ENCODE measurements at regions not wholly inside any gene's neighbourhood (a gene's known extent, or its start where the extent isn't known, plus 50 kb on each side); places are given as distances from the start of the nearest gene placed in this dataset.

DNA sequence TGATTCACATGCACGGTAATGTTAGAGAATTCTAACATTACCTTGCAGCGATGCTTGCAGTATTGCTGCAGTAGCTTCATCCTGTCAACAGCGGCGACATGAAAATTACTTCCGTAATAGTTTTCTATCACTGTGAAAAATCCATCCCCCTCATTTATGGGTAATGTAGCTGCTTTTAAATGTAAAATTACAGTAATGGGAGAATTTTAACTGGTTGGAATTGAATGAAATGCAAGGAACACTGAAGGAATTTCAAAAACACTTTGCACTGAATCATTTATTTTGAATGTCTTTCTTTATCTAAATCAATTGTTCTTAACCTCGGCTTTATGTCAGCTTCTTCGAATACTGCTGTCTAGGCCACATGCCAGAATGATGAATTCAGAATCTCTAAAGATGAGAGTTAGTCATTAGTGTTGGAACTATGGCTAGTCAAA is 102.4 kb upstream of the HIVEP1 start:
- DNase-seq (ENCODE audit: low spot score): no peak
- TF ChIP-seq, protein P1, sequence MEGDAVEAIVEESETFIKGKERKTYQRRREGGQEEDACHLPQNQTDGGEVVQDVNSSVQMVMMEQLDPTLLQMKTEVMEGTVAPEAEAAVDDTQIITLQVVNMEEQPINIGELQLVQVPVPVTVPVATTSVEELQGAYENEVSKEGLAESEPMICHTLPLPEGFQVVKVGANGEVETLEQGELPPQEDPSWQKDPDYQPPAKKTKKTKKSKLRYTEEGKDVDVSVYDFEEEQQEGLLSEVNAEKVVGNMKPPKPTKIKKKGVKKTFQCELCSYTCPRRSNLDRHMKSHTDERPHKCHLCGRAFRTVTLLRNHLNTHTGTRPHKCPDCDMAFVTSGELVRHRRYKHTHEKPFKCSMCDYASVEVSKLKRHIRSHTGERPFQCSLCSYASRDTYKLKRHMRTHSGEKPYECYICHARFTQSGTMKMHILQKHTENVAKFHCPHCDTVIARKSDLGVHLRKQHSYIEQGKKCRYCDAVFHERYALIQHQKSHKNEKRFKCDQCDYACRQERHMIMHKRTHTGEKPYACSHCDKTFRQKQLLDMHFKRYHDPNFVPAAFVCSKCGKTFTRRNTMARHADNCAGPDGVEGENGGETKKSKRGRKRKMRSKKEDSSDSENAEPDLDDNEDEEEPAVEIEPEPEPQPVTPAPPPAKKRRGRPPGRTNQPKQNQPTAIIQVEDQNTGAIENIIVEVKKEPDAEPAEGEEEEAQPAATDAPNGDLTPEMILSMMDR (IDR thresholded peaks at IDR 0.05; ENCODE audit: borderline replicate concordance, control extremely low read depth, extremely low read depth, insufficient read depth, missing control alignments): no peak
- in situ Hi-C loops (cut with MboI; ENCODE audit: low sequenced_read_pairs, unreplicated experiment): no loop called here

DNA sequence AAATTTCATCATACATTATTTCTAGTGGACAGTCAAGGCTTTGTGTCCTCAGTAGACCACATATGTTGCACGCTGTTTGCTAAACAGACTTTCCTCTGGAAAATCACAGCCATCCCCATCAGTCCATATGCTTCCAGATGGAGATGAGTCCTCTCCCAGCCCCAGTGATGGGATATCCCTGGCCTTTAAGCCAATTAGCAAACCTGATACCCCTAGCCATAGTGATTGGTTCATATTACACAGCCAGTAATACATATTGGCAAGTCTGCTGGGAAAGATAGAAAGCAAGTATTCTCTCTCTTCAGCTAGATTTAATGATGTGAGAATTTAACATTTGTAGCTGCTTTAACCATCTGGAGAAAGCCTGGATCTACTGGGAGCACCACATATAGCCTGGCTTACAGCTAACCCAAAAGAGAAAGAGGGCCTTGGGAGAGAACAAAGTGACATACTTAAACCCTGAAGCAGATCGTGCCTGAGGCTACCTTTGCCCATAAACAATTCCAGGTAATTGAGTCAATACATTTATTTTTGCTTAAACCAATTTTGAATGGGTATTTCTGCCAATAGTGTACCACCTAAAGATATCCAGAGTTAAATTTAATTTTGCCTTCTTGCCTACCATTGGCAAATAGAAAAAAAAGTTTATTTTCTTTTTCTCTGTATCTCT is 103.5 kb upstream of the HIVEP1 start:
- in situ Hi-C loops (cut with MboI; ENCODE audit: low sequenced_read_pairs, unreplicated experiment): no loop called here
- DNase-seq (ENCODE audit: low spot score): no peak
- TF ChIP-seq, protein P1 (IDR thresholded peaks at IDR 0.05; ENCODE audit: borderline replicate concordance, control extremely low read depth, extremely low read depth, insufficient read depth, missing control alignments): no peak

DNA sequence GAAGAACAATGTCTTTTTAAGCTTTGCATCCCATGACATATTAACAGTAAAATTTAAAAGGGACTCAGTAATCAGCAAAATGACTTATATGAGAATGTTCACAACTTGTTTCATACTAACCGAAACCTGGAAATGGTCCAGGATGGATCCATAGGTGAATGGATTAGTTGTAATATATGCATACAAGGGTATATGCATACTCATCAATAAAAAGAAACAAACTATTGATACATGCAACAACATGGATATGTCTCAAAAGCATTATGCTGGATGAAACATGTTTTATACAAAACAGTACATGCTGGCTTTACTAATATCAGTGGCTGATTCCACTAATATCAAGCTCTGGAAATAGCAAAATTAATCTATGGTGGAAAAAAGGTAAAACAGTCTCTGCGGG is 108.5 kb upstream of the HIVEP1 start:
- DNase-seq (ENCODE audit: low spot score): no peak
- in situ Hi-C loops (cut with MboI; ENCODE audit: low sequenced_read_pairs, unreplicated experiment): no loop called here

DNA sequence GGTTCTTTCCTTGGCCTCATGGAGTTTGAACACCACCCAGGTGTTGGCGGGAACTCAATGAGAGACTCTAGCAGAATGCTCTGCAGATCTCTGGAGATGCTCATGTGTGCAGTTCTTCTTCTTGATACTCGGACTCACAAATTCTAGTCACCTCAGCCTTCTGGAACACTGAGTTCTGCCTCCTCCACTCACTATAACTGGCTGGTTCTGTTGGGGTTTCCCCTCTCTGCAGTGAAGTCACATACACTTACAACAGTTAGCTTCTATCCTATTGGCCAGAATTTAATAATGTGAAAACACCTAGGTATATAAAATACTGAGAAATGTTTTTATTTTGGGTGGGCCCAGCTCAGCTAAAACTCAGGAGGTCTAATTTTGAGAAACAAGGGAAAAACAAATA is 109.6 kb upstream of the HIVEP1 start:
- TF ChIP-seq, protein P1 (IDR thresholded peaks at IDR 0.05; ENCODE audit: borderline replicate concordance, control extremely low read depth, extremely low read depth, insufficient read depth, missing control alignments): no peak
- no peak for DNase-seq (ENCODE audit: low spot score)
- in situ Hi-C loops (cut with MboI; ENCODE audit: low sequenced_read_pairs, unreplicated experiment): no loop called here

More for the DNA sequence above, 108.5 kb upstream of the HIVEP1 start:
- TF ChIP-seq, protein P1 (IDR thresholded peaks at IDR 0.05; ENCODE audit: borderline replicate concordance, control extremely low read depth, extremely low read depth, insufficient read depth, missing control alignments): no peak

DNA sequence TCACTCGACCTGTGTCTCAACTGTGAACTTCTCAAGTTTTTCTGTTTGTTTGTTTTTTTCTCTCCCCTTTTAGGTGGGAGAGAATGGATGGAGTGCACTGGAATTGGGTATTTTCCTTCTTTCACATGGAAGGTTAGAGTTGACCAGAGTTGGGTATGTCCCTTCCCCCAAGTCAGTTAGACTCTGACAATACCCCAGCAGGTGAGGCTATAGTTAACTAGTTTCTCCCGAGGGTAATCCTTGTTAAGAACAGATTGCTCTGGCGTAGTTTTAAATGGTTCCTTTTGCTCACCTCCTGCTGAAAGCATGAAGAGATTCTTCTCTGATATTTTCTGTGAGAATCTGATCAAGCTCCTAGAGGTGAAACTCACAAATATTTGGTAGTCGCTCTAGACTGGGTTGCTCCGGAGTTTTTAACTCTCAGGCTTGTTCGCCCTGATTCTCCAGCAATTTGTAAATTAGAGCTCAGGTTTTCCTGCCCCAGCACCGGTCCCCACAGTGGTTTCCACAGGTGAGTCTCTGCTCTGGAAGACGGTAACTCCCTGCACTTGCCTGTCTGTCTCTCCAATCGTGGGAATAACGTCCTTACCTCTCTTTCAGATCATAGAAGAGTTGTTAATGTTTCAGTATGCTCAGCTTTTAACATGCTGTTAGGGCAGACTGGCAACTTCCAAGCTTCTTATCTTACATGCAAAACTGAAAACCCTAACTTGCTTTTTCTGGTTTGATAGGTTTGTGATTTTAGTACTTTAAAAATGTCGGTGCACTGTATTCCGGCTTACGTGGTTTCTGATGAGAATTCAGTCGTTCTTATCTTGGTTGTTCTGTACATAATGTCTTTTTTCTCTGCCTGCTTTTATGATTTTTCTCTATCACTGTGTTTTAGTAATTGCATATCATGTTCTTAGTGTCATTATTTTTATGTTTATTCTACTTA is 111.2 kb upstream of the HIVEP1 start:
- no peak for DNase-seq (ENCODE audit: low spot score)
- in situ Hi-C loops (cut with MboI; ENCODE audit: low sequenced_read_pairs, unreplicated experiment): no loop called here

DNA sequence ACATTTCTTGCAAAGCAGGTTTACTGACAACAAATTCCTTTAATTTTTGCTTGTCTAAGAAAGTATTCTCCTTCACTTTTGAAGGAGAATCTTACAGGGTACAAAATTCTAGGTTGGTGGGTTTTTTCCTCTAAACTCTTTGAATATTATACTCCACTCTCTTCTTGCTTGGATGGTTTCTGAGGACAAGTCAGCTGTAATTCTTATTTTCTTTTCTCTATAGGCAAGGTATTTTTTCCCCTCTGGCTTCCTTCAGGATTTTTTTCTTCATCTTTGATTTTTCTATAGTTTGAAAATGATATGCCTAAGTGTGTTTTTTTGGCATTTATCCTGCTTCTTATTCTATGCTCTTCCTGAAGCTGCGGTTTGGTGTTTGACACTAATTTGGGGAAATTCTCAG is 112.5 kb upstream of the HIVEP1 start:
- in situ Hi-C loops (cut with MboI; ENCODE audit: low sequenced_read_pairs, unreplicated experiment): no loop called here
- DNase-seq (ENCODE audit: low spot score): no peak
- TF ChIP-seq, protein P1 (IDR thresholded peaks at IDR 0.05; ENCODE audit: borderline replicate concordance, control extremely low read depth, extremely low read depth, insufficient read depth, missing control alignments): no peak

More for the DNA sequence above, 111.2 kb upstream of the HIVEP1 start:
- TF ChIP-seq, protein P1 (IDR thresholded peaks at IDR 0.05; ENCODE audit: borderline replicate concordance, control extremely low read depth, extremely low read depth, insufficient read depth, missing control alignments): no peak
